ENCODE measurements at regions not wholly inside any gene's neighbourhood (a gene's known extent, or its start where the extent isn't known, plus 50 kb on each side); places are given as distances from the start of the nearest gene placed in this dataset.

DNA sequence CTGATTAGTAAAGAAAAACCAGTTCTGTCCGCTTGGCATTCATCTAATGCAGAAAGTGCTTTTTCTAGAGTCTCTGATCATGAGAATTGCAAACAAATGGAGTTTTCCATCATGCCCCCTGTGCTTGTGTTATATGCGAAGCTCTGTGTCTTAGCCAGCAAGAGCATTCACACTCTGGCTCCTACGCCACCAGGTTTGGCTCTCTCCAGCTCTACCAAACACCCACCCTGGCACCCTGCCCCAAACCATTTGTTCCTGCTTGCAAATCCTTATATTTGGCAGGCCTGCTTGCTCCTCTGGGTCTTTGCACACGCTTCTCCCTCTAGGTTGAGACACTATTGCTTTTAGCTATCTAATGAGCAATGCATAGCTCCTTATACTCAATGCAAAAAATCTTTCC, 204.1 kb upstream of the CYRIA start:
- Histone ChIP-seq H4K20me1 (ENCODE audit: insufficient read depth, low read length) (no peaks in the 10 kb centered on the region), H3K9me2 (replicated peaks; ENCODE audit: insufficient read depth, low read length) (no peaks in the 10 kb centered on the region), H3K9me3 (replicated peaks; ENCODE audit: insufficient read depth, low read length) (no peaks in the 10 kb centered on the region), H3K4me2 (ENCODE audit: low read depth, low read length) (no peak overlapping the region), H2AFZ (ENCODE audit: low read length) (no peak overlapping the region), H3K79me2 (ENCODE audit: low read length) (no peaks in the 10 kb centered on the region), H3K27ac (ENCODE audit: low read length) (no peak overlapping the region), H3F3A (ENCODE audit: insufficient read depth, low read length) (no peaks in the 10 kb centered on the region), H3K4me1 (ENCODE audit: low read length) (no peaks in the 10 kb centered on the region), H3K36me3 (replicated peaks; ENCODE audit: insufficient read depth, low read length) (no peaks in the 10 kb centered on the region), H3K27me3 (replicated peaks; ENCODE audit: insufficient read depth, low read length) (no peaks in the 10 kb centered on the region), H3K4me3 (ENCODE audit: low read length) (no peak overlapping the region), H3K9ac (ENCODE audit: low read length) (no peak overlapping the region)
- TF ChIP-seq EZH2phosphoT487 (IDR thresholded peaks at IDR 0.05; ENCODE audit: low read length) (no peak), EZH2 (optimal IDR thresholded peaks at IDR 0.05; ENCODE audit: low read depth, low read length) (no peak), CTCF (IDR thresholded peaks at IDR 0.05; ENCODE audit: low read length) (no peak)
- DNase-seq, result no peak

DNA sequence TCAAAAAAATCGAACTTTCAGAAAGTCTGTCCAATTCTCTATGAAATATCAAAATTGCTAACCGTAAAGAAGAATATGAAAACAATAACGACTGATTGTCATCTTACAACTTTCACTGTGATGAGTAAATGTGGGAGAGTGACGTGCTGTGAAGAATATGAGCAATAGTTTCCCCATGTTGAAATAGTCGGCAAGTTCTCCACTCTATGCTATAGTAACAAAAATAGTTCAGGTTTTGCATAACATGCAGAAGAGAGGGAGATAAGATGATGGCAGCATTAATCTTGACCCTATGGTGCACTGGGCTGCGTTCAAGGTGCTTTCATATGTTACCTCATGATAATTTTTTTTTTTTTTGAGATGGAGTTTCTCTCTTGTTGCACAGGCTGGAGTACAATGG, 196.8 kb upstream of the CYRIA start:
- H2AFZ ChIP-seq (ENCODE audit: low read length), result no peak overlapping the region
- H3K4me1 ChIP-seq (ENCODE audit: low read length), result no peaks in the 10 kb centered on the region
- no peak for DNase-seq
- H3K36me3 ChIP-seq (replicated peaks; ENCODE audit: insufficient read depth, low read length), result no peaks in the 10 kb centered on the region
- no peak overlapping the region for H3K4me2 ChIP-seq (ENCODE audit: low read depth, low read length)
- H3K4me3 ChIP-seq (ENCODE audit: low read length), result no peak overlapping the region
- no peaks in the 10 kb centered on the region for H3K9me2 ChIP-seq (replicated peaks; ENCODE audit: insufficient read depth, low read length)
- no peaks in the 10 kb centered on the region for H4K20me1 ChIP-seq (ENCODE audit: insufficient read depth, low read length)
- TF ChIP-seq CTCF (IDR thresholded peaks at IDR 0.05; ENCODE audit: low read length), result no peak
- TF ChIP-seq EZH2 (optimal IDR thresholded peaks at IDR 0.05; ENCODE audit: low read depth, low read length), result no peak
- no peak for TF ChIP-seq EZH2phosphoT487 (IDR thresholded peaks at IDR 0.05; ENCODE audit: low read length)
- no peaks in the 10 kb centered on the region for H3K27me3 ChIP-seq (replicated peaks; ENCODE audit: insufficient read depth, low read length)
- no peak overlapping the region for H3K27ac ChIP-seq (ENCODE audit: low read length)
- no peak overlapping the region for H3K9ac ChIP-seq (ENCODE audit: low read length)
- no peaks in the 10 kb centered on the region for H3K79me2 ChIP-seq (ENCODE audit: low read length)
- H3K9me3 ChIP-seq (replicated peaks; ENCODE audit: insufficient read depth, low read length), result no peaks in the 10 kb centered on the region
- no peaks in the 10 kb centered on the region for H3F3A ChIP-seq (ENCODE audit: insufficient read depth, low read length)

DNA sequence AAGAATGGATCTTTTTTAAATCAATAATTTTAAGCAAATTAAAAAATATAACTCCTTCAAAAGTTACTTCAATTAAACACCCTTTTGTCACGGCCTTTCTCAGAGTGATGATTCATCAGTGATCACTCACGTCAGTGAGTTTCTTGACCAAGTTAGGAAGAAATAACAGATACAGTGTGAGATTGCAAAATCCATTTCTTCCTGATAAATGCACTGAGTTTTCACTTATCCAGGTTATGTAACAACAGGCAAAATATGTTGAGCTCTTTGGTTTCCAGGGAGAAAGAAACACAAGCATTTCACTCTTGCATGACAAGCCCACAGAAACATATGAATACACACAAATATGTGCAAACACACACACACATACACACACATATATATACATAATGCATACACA, 195.9 kb upstream of the CYRIA start:
- H3K79me2 ChIP-seq (ENCODE audit: low read length), result no peaks in the 10 kb centered on the region
- H3F3A ChIP-seq (ENCODE audit: insufficient read depth, low read length), result no peaks in the 10 kb centered on the region
- H3K9me3 ChIP-seq (replicated peaks; ENCODE audit: insufficient read depth, low read length), result no peaks in the 10 kb centered on the region
- H3K4me3 ChIP-seq (ENCODE audit: low read length), result no peak overlapping the region
- no peaks in the 10 kb centered on the region for H3K36me3 ChIP-seq (replicated peaks; ENCODE audit: insufficient read depth, low read length)
- no peak for TF ChIP-seq EZH2 (optimal IDR thresholded peaks at IDR 0.05; ENCODE audit: low read depth, low read length)
- TF ChIP-seq CTCF (IDR thresholded peaks at IDR 0.05; ENCODE audit: low read length), result no peak
- no peak for TF ChIP-seq EZH2phosphoT487 (IDR thresholded peaks at IDR 0.05; ENCODE audit: low read length)
- H4K20me1 ChIP-seq (ENCODE audit: insufficient read depth, low read length), result no peaks in the 10 kb centered on the region
- no peak overlapping the region for H3K4me2 ChIP-seq (ENCODE audit: low read depth, low read length)
- no peak overlapping the region for H2AFZ ChIP-seq (ENCODE audit: low read length)
- no peak for DNase-seq
- no peaks in the 10 kb centered on the region for H3K4me1 ChIP-seq (ENCODE audit: low read length)
- H3K9ac ChIP-seq (ENCODE audit: low read length), result no peak overlapping the region
- H3K27ac ChIP-seq (ENCODE audit: low read length), result no peak overlapping the region
- no peaks in the 10 kb centered on the region for H3K27me3 ChIP-seq (replicated peaks; ENCODE audit: insufficient read depth, low read length)
- no peaks in the 10 kb centered on the region for H3K9me2 ChIP-seq (replicated peaks; ENCODE audit: insufficient read depth, low read length)
